Effector memory CD4-positive, alpha-beta T cell (primary cell): ENCODE measurements at regions not wholly inside any gene's neighbourhood (a gene's known extent, or its start where the extent isn't known, plus 50 kb on each side); places are given as distances from the start of the nearest gene placed in this dataset.

Experiments
- DNase-seq, 3 donors: peaks; one replicate each; pipeline ENCODE4 v3.0.0-alpha.2; 2020
- H3K27ac ChIP-seq: 2 replicates; pipeline ENCODE4 v1.7.0; 2013; ENCODE audit warnings: mild to moderate bottlenecking, low read length, moderate library complexity; ENCODE audit not compliant: insufficient read depth, poor library complexity, severe bottlenecking
- H3K27me3 ChIP-seq: replicated peaks from 2 replicates; pipeline ENCODE4 v1.7.0; 2013; ENCODE audit warnings: mild to moderate bottlenecking, low read length; ENCODE audit not compliant: insufficient read depth, control insufficient read depth, poor library complexity, severe bottlenecking
- H3K36me3 ChIP-seq: 2 replicates; pipeline ENCODE4 v1.7.0; 2013; ENCODE audit warnings: mild to moderate bottlenecking, low read length, moderate library complexity; ENCODE audit not compliant: control insufficient read depth, insufficient read depth
- H3K4me1 ChIP-seq: 2 replicates; pipeline ENCODE4 v1.7.0; 2013; ENCODE audit warnings: low read length, mild to moderate bottlenecking; ENCODE audit not compliant: control insufficient read depth, insufficient read depth, poor library complexity, severe bottlenecking
- H3K4me3 ChIP-seq: 2 replicates; pipeline ENCODE4 v1.7.0; 2013; ENCODE audit warnings: low read length, low read depth, mild to moderate bottlenecking; ENCODE audit not compliant: insufficient read depth, poor library complexity, severe bottlenecking
- H3K9me3 ChIP-seq: 2 replicates; pipeline ENCODE4 v1.7.0; 2013; ENCODE audit warnings: mild to moderate bottlenecking, low read length, moderate library complexity; ENCODE audit not compliant: control insufficient read depth

DNA sequence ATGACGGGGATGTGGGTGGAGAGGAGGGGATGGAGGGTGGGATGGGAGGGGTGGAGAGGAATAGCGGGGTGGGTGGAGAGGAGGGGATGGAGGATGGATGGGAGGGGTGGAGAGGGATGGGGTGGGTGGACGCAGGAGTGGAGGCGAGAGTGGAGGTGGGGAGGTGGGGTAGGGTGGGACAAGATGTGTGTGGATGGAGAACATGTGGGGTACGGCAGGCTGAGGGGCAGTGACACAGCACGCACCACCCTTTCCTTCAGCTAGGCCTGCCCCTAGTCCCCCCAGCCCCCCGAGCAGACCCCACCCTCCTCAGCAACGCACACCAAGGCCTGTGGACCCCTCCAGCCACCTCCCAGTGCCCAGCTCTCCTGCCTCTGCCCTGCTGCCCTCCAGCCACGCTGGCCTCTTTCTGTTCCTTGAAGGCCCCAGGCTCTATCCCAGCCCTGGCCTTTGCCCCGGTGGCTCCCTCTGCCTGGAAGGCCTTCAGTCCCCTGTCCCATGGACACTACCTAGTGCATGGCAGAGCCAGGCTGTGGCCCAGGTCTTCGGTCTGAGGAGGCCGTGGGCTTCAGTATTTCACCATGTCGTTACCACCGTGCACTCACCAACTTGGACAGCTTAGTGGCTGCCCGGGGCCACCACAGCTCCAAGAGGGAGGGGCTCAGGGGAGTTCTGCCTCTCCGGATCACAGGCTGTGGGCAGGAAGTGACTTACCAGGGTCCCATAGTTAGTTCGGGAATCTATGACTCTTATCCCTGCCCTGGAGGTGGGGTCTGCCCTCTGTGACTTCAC, 78.4 kb upstream of the PMEPA1 start:
- H3K36me3 ChIP-seq, result no peaks in the 10 kb centered on the region
- no peaks in the 10 kb centered on the region for H3K4me1 ChIP-seq
- no peaks in the 10 kb centered on the region for H3K9me3 ChIP-seq
- no peak for DNase-seq
- H3K27me3 ChIP-seq, result no peaks in the 10 kb centered on the region
- H3K27ac ChIP-seq, result no peak overlapping the region
- H3K4me3 ChIP-seq, result no peak overlapping the region

DNA sequence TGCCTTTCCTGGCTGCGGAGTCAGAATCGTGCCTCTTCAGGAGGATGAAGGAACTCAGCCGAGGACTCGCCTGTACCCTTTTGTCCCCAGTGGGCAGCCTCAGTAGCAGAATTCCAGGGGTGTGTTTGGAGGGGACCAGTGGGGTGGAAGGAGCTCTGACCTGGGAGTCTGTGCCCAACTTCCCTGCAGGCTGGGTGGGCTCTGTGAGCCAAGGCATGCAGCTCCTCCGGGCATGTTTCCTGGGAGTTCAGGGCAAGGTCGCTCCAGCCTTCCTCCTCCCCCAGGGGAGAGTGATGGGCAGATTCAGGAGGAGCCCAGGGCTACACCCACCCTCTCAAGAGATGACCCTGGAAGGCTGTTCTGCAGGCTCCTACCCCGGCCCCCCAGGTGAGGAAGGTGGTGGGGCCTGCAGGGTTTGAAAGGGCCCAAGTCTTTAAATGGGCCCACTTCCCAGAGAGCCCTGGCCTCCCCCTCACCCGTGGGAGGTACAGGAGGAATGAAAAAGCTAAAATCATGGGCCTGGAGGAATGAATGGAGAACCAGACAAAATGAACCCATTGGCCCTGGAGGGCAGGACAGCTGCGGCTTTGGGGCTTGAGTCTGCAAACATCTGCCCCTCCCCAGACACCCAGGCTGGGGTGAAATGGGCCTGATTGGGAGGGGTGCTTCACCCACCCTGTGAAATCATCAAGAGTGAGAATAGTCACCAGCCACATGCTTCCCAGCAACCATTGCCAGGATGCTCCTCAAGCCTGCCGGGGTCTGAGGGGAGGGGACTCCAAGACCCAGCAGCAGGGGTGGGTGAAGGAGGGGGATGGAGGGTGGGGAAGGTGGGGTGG, 77.6 kb upstream of the PMEPA1 start:
- Histone ChIP-seq H3K27me3 (no peaks in the 10 kb centered on the region), H3K27ac (no peak overlapping the region), H3K4me1 (no peaks in the 10 kb centered on the region), H3K36me3 (no peaks in the 10 kb centered on the region), H3K4me3 (no peak overlapping the region), H3K9me3 (no peaks in the 10 kb centered on the region)
- no peak for DNase-seq

DNA sequence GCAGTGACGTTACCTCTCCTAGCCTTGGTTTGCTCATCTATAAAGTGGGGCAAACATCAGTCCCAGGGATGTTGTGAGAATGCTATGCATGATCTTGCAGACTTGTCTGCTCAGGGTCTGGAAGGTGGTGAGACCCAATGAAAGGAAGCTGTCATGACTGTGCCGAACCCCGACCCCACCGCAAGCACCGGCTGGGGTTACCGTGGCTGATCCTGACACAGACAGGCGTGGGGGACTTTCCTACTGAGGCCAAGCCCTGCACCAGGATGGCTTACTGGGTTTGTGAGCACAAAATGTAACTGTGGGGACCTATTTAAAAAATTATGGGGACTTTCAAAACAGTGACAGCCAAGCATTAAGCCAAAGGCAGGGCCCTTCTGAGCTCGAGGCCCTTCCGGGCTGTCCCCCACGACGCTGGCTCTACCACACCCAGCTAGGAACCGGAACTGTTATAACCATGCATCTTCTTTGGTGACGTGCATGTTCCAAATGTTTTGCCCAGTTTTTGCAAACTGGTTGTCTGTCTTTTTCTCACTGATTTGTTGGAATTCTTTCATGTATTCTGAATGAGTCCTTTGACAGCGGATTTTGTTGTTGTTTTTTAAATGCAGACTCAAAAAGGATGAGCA, 76.6 kb upstream of the PMEPA1 start:
- Histone ChIP-seq H3K27ac (no peak overlapping the region), H3K36me3 (no peaks in the 10 kb centered on the region), H3K4me1 (no peaks in the 10 kb centered on the region), H3K9me3 (no peaks in the 10 kb centered on the region), H3K4me3 (no peak overlapping the region), H3K27me3 (no peaks in the 10 kb centered on the region)
- no peak for DNase-seq

DNA sequence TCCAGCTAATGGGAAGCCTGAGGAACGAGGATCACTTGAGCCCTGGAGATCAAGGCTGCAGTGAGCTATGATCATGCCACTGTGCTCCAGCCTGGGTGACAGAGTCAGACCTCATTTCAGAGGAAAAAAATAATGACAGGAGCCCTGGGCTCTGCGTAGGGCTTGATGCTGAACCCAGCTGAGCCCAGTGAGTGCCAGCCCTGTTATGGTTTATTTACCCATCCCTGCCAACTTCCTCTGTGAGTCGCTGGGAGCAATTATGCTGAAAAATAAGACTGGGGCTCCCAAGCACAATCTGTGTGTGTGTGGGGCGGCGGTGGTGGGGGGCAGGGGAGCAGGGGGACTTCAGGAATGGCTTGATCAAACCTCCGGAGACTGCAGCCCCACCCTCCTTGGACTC, 75.9 kb upstream of the PMEPA1 start:
- Histone ChIP-seq H3K27me3 (no peaks in the 10 kb centered on the region), H3K4me3 (no peak overlapping the region), H3K36me3 (no peaks in the 10 kb centered on the region), H3K4me1 (no peaks in the 10 kb centered on the region), H3K9me3 (no peaks in the 10 kb centered on the region), H3K27ac (no peak overlapping the region)
- DNase-seq, result no peak

DNA sequence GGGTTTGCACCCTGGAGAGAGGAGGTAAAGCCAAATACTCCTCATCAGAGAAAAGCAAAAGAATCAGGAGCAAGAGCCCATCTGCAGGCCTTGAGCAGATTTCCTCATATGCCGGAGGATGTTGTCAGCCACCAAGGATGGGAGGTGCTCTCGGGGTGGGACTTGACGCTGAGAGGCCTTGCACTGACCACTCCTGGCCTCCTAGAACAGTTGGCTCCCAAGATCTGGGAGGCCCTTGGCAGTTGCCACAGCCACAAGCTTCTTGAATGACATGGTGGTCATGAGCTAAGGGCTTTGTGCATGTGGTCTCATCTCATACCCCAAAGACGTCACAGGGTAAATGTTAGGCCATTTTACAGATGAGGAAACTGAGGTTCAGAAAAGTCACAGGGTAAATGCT, 75.2 kb upstream of the PMEPA1 start:
- DNase-seq, result no peak
- Histone ChIP-seq H3K4me1 (no peaks in the 10 kb centered on the region), H3K27me3 (no peaks in the 10 kb centered on the region), H3K27ac (no peak overlapping the region), H3K36me3 (no peaks in the 10 kb centered on the region), H3K4me3 (no peak overlapping the region), H3K9me3 (no peaks in the 10 kb centered on the region)

DNA sequence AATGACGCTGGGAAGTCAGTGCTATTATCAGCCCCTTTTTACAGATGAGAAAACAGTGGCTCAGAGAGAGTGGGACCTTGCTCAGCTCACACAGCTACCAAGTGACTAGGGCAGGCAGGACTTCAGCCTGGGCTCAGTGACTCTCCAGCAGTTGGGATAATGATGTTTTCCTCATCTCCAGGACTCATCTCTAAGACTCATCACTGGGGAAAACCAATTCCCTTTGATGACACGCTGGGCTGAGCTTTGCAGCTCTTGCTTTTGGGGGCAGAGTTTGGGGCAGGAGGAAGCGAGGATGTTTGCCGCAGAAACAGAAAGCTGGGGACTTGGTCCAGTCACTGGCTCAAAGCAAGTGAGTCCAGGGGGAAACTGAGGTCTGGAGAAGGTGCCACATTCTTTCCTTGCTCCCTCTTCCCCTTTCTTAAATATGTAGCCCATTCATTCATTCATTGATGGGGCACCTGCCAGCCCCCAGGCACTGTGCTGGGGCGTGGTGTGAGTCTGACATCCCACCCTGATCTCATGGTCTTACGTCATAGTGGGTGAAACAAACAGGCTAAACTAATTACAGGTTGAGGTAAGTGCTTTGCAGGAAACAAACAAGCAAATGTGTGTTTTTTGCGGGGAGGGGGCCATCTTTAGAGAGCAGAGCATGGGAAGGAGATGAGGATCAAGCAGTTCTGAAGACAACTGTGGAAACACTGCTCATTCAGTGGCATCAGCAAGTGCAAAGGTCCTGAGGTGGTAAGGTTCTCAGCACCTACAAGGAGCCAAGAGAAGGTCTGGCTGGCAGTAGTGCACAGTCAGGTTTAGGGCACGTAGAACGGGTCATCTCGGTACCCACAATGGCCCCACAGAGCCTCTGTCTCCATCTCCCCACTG, 74.4 kb upstream of the PMEPA1 start:
- Histone ChIP-seq H3K4me3 (no peak overlapping the region), H3K36me3 (no peaks in the 10 kb centered on the region), H3K27me3 (no peaks in the 10 kb centered on the region), H3K27ac (no peak overlapping the region), H3K9me3 (no peaks in the 10 kb centered on the region), H3K4me1 (no peaks in the 10 kb centered on the region)
- no peak for DNase-seq

DNA sequence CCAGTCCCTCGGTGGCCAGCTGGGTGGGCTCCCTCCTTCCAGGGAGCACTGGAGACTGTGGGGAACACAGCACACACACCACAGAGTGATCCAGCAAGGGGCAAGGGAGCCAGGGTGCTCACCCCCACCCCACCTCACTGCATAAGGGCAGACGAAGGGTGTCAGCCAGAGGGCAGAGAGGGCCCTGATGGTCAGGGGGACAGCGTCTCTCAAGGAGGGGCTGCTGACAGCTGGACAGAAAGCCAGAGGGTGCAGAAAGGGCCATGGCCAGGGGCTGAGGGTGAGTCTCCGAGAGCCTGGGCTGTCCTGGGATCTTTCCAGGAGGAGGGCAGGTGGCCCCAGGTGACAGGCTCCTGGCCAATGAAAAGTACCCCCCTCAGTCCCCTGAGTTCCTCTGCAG, 73.4 kb upstream of the PMEPA1 start:
- no peaks in the 10 kb centered on the region for H3K9me3 ChIP-seq

DNA sequence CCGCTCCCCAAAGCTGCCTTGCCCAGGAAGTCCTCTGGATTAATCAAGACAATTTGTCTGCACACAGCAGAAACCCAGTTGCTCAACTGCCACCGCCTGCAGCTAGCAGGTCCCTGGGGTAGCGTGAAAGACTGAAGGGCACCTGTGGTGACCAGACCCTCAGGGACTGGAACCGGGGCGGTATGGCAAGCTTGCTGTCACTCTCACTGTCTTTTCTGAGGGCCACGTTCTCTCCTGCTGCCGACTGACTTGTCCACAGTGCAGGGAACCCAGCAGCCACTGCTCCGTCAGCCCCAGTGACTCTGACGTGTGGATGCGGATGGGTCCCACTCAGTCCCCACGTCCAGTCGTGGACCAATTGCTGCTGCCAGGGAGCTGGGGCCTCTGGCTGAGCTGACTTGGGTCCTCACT, 72.8 kb upstream of the PMEPA1 start:
- no peaks in the 10 kb centered on the region for H3K27me3 ChIP-seq
- no peaks in the 10 kb centered on the region for H3K4me1 ChIP-seq
- H3K4me3 ChIP-seq, result no peak overlapping the region

More for the DNA sequence above, 73.4 kb upstream of the PMEPA1 start:
- H3K36me3 ChIP-seq, result no peaks in the 10 kb centered on the region
- no peak for DNase-seq
- H3K27me3 ChIP-seq, result no peaks in the 10 kb centered on the region
- H3K4me1 ChIP-seq, result no peaks in the 10 kb centered on the region
- H3K27ac ChIP-seq, result no peak overlapping the region
- H3K4me3 ChIP-seq, result no peak overlapping the region

DNA sequence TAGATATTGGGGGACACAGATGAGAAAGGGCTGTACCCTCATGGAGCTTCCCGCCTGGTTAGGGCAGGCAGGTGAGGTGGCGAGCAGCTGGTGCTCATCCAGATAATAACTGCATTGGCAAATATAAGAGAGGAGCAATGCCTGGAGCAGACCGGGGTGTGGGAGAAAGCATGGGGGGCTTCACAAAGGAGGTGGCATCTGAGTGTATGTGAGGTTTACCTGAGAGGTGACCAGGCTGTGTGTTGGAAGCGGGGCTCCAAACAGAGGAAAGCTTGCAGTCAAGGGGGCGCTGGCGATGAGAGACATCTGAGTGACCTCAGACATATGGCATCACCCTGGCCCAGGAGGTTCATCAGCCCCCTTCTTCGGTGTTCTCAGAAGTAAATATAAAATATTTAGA, 72.1 kb upstream of the PMEPA1 start:
- no peak for DNase-seq
- no peak overlapping the region for H3K27ac ChIP-seq
- H3K4me3 ChIP-seq, result no peak overlapping the region
- no peaks in the 10 kb centered on the region for H3K27me3 ChIP-seq
- no peaks in the 10 kb centered on the region for H3K9me3 ChIP-seq
- no peaks in the 10 kb centered on the region for H3K36me3 ChIP-seq
- H3K4me1 ChIP-seq, result no peaks in the 10 kb centered on the region

More for the DNA sequence above, 72.8 kb upstream of the PMEPA1 start:
- H3K9me3 ChIP-seq, result no peaks in the 10 kb centered on the region
- DNase-seq, result no peak
- H3K36me3 ChIP-seq, result no peaks in the 10 kb centered on the region
- H3K27ac ChIP-seq, result no peak overlapping the region
